Caco-2 (cell line): ENCODE measurements at regions not wholly inside any gene's neighbourhood (a gene's known extent, or its start where the extent isn't known, plus 50 kb on each side); places are given as distances from the start of the nearest gene placed in this dataset.

Experiments used
- BruUV-seq: library from RNA; stranded (reverse); fragments of 400-500 nt; replicated peaks from 2 replicates; lab custom pipeline; 2021; lab: Mats Ljungman, UMichigan
- CTCF ChIA-PET: fragments of 300-600 bp; sonication (Branson Sonifier 250); formaldehyde crosslinking; loops from one replicate; lab custom pipeline; 2022; ENCODE audit warnings: antibody characterized with exemption; lab: Charles Lee
- POLR2A ChIA-PET: fragments of 300-600 bp; sonication (Branson Sonifier 250); formaldehyde crosslinking; loops from one replicate; lab custom pipeline; 2022; ENCODE audit warnings: antibody characterized with exemption; lab: Charles Lee
- DNase-seq, 2 experiments: peaks; one replicate each; pipeline versions ENCODE4 v3.0.0 to v3.0.0-alpha.2; 2020 to 2022
- H3K27me3 ChIP-seq: replicated peaks from 2 replicates; pipeline ENCODE4 v1.6.0; 2011; ENCODE audit warnings: low read length; ENCODE audit not compliant: control insufficient read depth, insufficient read depth
- H3K36me3 ChIP-seq: 2 replicates; pipeline ENCODE4 v1.5.1; 2011; ENCODE audit warnings: low read length; ENCODE audit not compliant: control insufficient read depth, insufficient read depth
- H3K4me1 ChIP-seq: fragments of 250-450 bp; sonication (Bioruptor Pico); 2 replicates; pipeline ENCODE4 v1.5.1; 2020; ENCODE audit warnings: mild to moderate bottlenecking
- H3K4me3 ChIP-seq: 2 replicates; pipeline ENCODE4 v1.5.1; 2011; ENCODE audit warnings: low read depth, mild to moderate bottlenecking, control low read depth, low read length
- H3K9me3 ChIP-seq: fragments of 250-450 bp; sonication (Bioruptor Pico); 2 replicates; pipeline ENCODE4 v1.5.1; 2020; ENCODE audit warnings: mild to moderate bottlenecking, moderate library complexity
- H3K27ac Mint-ChIP-seq: one replicate; pipeline ENCODE4 v1.8.0; 2022; ENCODE audit warnings: mixed read lengths; ENCODE audit not compliant: unreplicated experiment
- H3K27me3 Mint-ChIP-seq: one replicate; pipeline ENCODE4 v1.8.0; 2022; ENCODE audit warnings: mixed read lengths; ENCODE audit not compliant: insufficient read depth, unreplicated experiment
- H3K36me3 Mint-ChIP-seq: one replicate; pipeline ENCODE4 v1.8.0; 2022; ENCODE audit warnings: mild to moderate bottlenecking, mixed read lengths; ENCODE audit not compliant: insufficient read depth, unreplicated experiment
- H3K4me1 Mint-ChIP-seq: one replicate; pipeline ENCODE4 v1.8.0; 2022; ENCODE audit warnings: low read depth, mixed read lengths; ENCODE audit not compliant: unreplicated experiment
- H3K4me3 Mint-ChIP-seq: one replicate; pipeline ENCODE4 v1.8.0; 2022; ENCODE audit warnings: mild to moderate bottlenecking, moderate library complexity, mixed read lengths; ENCODE audit not compliant: unreplicated experiment
- H3K9me3 Mint-ChIP-seq: one replicate; pipeline ENCODE4 v1.8.0; 2022; ENCODE audit warnings: mixed read lengths; ENCODE audit not compliant: unreplicated experiment
- intact Hi-C: fragments of 100-400 bp; cut with micrococcal nuclease; formaldehyde crosslinking; loops from one replicate; pipeline ENCODE4 v1.10.0; 2022; ENCODE audit not compliant: unreplicated experiment
- TF ChIP-seq, protein P1 (sequence below), 2 experiments: fragments of 200-600 bp in 1 of 2; IDR thresholded peaks; 1 replicate in 1 of 2; 2 replicates in 1 of 2; pipeline versions ENCODE4 v1.5.1 to v1.8.0; 2011 to 2022; ENCODE audit warnings: antibody characterized with exemption in 1 of 2, control low read depth in 1 of 2, inconsistent platforms in 1 of 2, low read depth in 1 of 2, low read length in 1 of 2, mild to moderate bottlenecking in 1 of 2, moderate library complexity in 1 of 2; ENCODE audit not compliant: insufficient read depth in 1 of 2, severe bottlenecking in 1 of 2, unreplicated experiment in 1 of 2

DNA sequence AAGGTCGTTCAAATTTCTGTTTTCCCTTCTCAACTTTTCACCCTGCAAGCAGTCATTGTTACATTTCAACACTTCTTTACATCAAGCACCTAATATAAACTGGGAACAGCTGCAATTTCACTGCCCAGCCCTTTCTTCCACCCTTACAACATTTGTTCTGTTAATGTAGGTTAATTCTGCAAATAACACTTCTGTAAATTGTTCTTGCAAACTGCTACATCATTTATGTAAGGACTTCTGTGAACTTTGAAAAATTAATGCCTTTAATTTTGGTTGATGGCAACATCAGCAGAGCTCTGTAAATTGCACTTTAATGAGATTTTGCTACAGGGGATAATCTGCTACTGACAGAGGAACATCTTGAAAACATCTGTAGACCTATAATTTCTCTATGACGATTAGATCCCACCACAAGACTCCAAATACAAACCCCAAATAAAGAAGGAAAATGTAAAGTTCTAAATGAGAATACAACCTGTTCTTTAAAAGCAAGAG lies 93.5 kb downstream of the ZIC4 start:
- Mint-ChIP-seq H3K4me3 (no peak overlapping the region), H3K36me3 (no peaks in the 10 kb centered on the region), H3K4me1 (no peaks in the 10 kb centered on the region), H3K27me3 (no peaks in the 10 kb centered on the region), H3K27ac (no peak overlapping the region), H3K9me3 (no peaks in the 10 kb centered on the region)
- ChIA-PET CTCF (no interaction called here), POLR2A (no interaction called here)
- H3K36me3 ChIP-seq: no peaks in the 10 kb centered on the region
- TF ChIP-seq, protein P1, sequence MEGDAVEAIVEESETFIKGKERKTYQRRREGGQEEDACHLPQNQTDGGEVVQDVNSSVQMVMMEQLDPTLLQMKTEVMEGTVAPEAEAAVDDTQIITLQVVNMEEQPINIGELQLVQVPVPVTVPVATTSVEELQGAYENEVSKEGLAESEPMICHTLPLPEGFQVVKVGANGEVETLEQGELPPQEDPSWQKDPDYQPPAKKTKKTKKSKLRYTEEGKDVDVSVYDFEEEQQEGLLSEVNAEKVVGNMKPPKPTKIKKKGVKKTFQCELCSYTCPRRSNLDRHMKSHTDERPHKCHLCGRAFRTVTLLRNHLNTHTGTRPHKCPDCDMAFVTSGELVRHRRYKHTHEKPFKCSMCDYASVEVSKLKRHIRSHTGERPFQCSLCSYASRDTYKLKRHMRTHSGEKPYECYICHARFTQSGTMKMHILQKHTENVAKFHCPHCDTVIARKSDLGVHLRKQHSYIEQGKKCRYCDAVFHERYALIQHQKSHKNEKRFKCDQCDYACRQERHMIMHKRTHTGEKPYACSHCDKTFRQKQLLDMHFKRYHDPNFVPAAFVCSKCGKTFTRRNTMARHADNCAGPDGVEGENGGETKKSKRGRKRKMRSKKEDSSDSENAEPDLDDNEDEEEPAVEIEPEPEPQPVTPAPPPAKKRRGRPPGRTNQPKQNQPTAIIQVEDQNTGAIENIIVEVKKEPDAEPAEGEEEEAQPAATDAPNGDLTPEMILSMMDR (IDR thresholded peaks at IDR 0.05; ENCODE audit: insufficient read depth in 1 of 2, low read depth in 1 of 2, low read length in 1 of 2, severe bottlenecking in 1 of 2, unreplicated experiment in 1 of 2): no peak
- H3K4me1 ChIP-seq: no peaks in the 10 kb centered on the region
- DNase-seq: no peak
- H3K27me3 ChIP-seq: no peaks in the 10 kb centered on the region
- no peaks in the 10 kb centered on the region for H3K9me3 ChIP-seq
- intact Hi-C loops: no loop called here
- no peak overlapping the region for H3K4me3 ChIP-seq
- BruUV-seq: no TSS peak

DNA sequence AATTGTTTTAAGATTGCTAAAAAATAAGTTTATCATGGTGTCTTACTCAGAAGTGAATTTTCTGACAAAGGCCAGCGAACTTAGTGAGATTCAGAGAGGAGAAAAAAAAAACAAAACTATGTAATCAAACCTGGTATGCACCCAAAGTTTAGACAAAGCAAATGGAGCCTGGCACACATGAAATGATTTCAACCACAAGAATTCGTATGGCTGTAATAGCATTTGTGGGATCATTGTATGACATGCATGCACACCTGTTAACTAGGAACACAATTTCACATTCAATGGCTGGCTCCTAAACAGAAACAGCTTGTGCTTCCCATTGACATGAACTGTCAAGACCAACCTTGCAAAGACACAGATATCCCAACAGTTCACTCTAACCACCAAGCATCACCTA lies 94.6 kb downstream of the ZIC4 start:
- no peak for DNase-seq
- Histone ChIP-seq H3K27me3 (no peaks in the 10 kb centered on the region), H3K4me3 (no peak overlapping the region), H3K36me3 (no peaks in the 10 kb centered on the region), H3K9me3 (no peaks in the 10 kb centered on the region), H3K4me1 (no peaks in the 10 kb centered on the region)
- ChIA-PET CTCF (no interaction called here), POLR2A (no interaction called here)
- Mint-ChIP-seq H3K27ac (no peak overlapping the region), H3K4me3 (no peak overlapping the region), H3K36me3 (no peaks in the 10 kb centered on the region), H3K27me3 (no peaks in the 10 kb centered on the region), H3K9me3 (no peaks in the 10 kb centered on the region), H3K4me1 (no peaks in the 10 kb centered on the region)
- TF ChIP-seq, protein P1 (IDR thresholded peaks at IDR 0.05; ENCODE audit: insufficient read depth in 1 of 2, low read depth in 1 of 2, low read length in 1 of 2, severe bottlenecking in 1 of 2, unreplicated experiment in 1 of 2): no peak
- no TSS peak for BruUV-seq
- intact Hi-C loops: no loop called here

DNA sequence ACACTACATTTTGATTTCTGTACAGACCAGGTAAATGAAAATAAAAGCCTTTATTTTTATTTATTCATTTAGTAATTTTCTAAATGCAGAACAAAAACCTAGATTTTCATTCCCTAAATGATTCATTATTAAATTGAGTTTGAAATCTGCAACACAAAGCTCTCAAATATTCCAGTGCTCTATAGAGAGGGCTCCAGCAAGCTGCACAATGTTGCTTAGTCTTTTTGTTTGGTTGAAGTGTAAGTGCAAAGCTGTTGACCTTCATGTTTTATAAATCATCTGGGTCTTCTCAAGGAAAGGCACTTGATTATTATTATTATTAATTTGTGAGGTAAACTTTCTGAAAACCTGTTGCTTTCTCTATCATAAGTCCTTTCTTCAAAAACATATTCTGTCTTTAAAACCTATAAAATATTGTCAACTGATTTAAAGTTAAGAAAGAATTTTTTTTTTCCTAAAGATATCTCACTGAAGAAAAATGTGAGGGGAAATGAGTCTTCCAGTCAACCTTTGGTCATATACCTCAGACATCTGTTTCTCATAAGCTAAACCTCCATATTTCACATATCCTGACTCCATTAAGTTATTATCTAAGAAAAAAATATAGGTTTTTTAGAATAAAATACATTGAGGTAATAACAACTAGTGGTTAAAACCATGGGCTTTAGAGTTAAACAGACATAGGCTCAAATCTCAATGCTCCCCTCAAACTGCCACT lies 100.7 kb downstream of the ZIC4 start:
- TF ChIP-seq, protein P1 (IDR thresholded peaks at IDR 0.05; ENCODE audit: insufficient read depth in 1 of 2, low read depth in 1 of 2, low read length in 1 of 2, severe bottlenecking in 1 of 2, unreplicated experiment in 1 of 2): no peak
- CTCF ChIA-PET: no interaction called here
- H3K9me3 ChIP-seq: no peaks in the 10 kb centered on the region
- Mint-ChIP-seq H3K4me3 (no peak overlapping the region), H3K27ac (no peak overlapping the region), H3K9me3 (no peaks in the 10 kb centered on the region), H3K4me1 (no peaks in the 10 kb centered on the region), H3K27me3 (no peaks in the 10 kb centered on the region), H3K36me3 (no peaks in the 10 kb centered on the region)
- POLR2A ChIA-PET: no interaction called here
- H3K36me3 ChIP-seq: no peaks in the 10 kb centered on the region
- no peaks in the 10 kb centered on the region for H3K4me1 ChIP-seq
- BruUV-seq: no TSS peak
- no peaks in the 10 kb centered on the region for H3K27me3 ChIP-seq
- H3K4me3 ChIP-seq: no peak overlapping the region
- no peak for DNase-seq
- intact Hi-C loops: no loop called here
